AG04450 (cell line): ENCODE measurements at regions not wholly inside any gene's neighbourhood (a gene's known extent, or its start where the extent isn't known, plus 50 kb on each side); places are given as distances from the start of the nearest gene placed in this dataset.

ENCODE experiments used
- CTCF ChIA-PET: fragments of 300-600, 350-600 bp; formaldehyde crosslinking; extraction: SDS; loops from one replicate; lab custom pipeline; 2022; ENCODE audit warnings: antibody characterized with exemption, inconsistent platforms; lab: Charles Lee
- POLR2A ChIA-PET: fragments of 350-600 bp; formaldehyde crosslinking; extraction: SDS; loops from one replicate; lab custom pipeline; 2021; ENCODE audit warnings: antibody characterized with exemption, inconsistent platforms; lab: Yijun Ruan, JAX
- DNase-seq: peaks from one replicate; pipeline ENCODE4 v3.0.0-alpha.2; 2011; ENCODE audit warnings: low read depth, low spot score
- H3K27ac ChIP-seq: one replicate; pipeline ENCODE4 v1.5.1; 2012; ENCODE audit warnings: low read depth, low read length, control low read depth
- H3K27me3 ChIP-seq: one replicate; pipeline ENCODE4 v1.6.0; 2012; ENCODE audit warnings: low read length; ENCODE audit not compliant: control insufficient read depth, insufficient read depth
- H3K4me3 ChIP-seq: 2 replicates; pipeline ENCODE4 v1.5.1; 2011; ENCODE audit warnings: mild to moderate bottlenecking, low read depth, low read length, control low read depth
- H3K9me3 ChIP-seq: 2 replicates; pipeline ENCODE4 v1.5.1; 2012; ENCODE audit warnings: low read length; ENCODE audit not compliant: control insufficient read depth, insufficient read depth
- TF ChIP-seq, protein P1 (sequence below): IDR thresholded peaks from 2 replicates; pipeline ENCODE4 v1.5.1; 2011; ENCODE audit warnings: low read depth, low read length, control low read depth, inconsistent platforms

DNA sequence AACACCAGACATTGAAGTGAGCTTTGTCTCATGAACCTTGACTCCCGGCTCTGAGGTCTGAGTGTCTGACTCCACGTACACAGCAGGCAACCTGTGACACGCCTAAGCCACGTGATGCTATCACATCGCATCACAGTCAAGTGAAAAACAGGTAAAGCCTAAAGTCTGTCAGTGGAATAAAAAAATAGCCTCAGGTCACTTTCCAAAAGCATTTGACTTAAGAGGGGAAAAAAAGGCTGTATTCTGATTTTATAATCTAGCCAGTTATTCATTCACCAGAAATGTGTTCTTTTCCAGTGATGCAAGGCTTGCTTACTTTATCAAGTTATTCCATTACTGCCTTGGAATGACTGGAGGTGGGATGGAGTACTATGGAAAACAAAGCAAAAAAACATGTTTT, 163.2 kb upstream of the HMCN1 start:
- ChIA-PET POLR2A (no interaction called here), CTCF (interaction anchor here (2.2 kb wide), 1 partner anchor 25 kb away, joined by 12 read pairs; no protein-coding TSS in a partner anchor)
- Histone ChIP-seq H3K27me3 (no peaks in the 10 kb centered on the region), H3K9me3 (no peaks in the 10 kb centered on the region), H3K27ac (no peak overlapping the region), H3K4me3 (no peak overlapping the region)
- DNase-seq, result no peak
- TF ChIP-seq, protein P1, sequence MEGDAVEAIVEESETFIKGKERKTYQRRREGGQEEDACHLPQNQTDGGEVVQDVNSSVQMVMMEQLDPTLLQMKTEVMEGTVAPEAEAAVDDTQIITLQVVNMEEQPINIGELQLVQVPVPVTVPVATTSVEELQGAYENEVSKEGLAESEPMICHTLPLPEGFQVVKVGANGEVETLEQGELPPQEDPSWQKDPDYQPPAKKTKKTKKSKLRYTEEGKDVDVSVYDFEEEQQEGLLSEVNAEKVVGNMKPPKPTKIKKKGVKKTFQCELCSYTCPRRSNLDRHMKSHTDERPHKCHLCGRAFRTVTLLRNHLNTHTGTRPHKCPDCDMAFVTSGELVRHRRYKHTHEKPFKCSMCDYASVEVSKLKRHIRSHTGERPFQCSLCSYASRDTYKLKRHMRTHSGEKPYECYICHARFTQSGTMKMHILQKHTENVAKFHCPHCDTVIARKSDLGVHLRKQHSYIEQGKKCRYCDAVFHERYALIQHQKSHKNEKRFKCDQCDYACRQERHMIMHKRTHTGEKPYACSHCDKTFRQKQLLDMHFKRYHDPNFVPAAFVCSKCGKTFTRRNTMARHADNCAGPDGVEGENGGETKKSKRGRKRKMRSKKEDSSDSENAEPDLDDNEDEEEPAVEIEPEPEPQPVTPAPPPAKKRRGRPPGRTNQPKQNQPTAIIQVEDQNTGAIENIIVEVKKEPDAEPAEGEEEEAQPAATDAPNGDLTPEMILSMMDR, result no peak

DNA sequence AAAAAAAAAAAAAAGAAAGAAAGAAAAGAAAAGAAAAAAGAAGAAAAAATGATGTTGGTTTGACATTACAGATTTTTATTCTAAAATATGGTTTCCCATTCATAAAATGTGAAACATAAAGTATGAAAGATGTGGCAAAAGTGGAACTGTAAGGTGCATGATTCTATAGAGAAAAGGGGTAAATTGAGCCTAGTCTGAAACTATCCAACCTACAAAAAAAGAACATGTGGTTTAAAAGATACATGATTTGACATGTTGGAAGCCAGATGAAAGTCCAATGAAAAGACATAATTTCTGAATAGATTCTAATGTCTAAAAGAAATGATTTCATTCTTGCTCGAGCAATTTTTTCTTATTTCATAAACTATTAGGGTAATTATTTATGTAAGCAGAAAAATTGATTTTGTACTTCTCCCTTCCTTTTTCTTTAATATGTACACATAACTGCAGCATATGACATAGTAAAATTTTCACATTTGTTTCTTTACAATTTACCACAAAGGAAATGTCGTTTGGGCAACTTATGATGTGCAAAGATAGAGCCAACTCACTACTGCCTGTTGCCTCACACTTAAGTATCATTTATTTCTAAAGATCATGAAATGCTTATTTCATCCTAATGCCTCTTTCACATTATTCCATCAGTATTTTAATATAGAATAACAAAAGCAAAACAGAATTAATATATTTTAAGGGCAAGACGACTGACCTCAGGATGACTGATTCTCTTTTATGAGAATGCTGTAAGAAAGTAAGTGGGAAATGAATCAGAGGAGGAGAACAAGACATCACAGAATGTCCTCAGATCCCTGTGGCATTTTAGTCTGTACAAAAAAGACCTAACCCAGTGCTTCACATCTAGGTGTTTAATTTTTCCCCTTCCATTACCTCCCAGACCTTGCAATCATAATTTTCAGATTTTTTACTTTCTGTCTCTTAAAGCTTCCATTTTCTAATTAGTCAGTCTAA, 165.8 kb upstream of the HMCN1 start:
- H3K27me3 ChIP-seq, result no peaks in the 10 kb centered on the region
- H3K9me3 ChIP-seq, result no peaks in the 10 kb centered on the region
- ChIA-PET POLR2A (no interaction called here), CTCF (interaction anchor here (1.1 to 1.8 kb wide), 4 partner anchors 27 to 330 kb away, joined by 3 to 7 read pairs (median 4); no protein-coding TSS in a partner anchor)
- TF ChIP-seq, protein P1, result no peak
- H3K4me3 ChIP-seq, result no peak overlapping the region
- no peak overlapping the region for H3K27ac ChIP-seq
- DNase-seq, result no peak

GRCh38 chr1:185567440-185567839, 166.8 kb upstream of the HMCN1 start:
- Histone ChIP-seq H3K9me3 (no peaks in the 10 kb centered on the region), H3K4me3 (no peak overlapping the region), H3K27ac (no peak overlapping the region), H3K27me3 (no peaks in the 10 kb centered on the region)
- POLR2A ChIA-PET, result no interaction called here
- CTCF ChIA-PET, result interaction anchor here (1.1 to 1.8 kb wide), 3 partner anchors 28 to 113 kb away, joined by 3 to 7 read pairs (median 4); no protein-coding TSS in a partner anchor
- TF ChIP-seq, protein P1, result no peak
- DNase-seq, result no peak

DNA sequence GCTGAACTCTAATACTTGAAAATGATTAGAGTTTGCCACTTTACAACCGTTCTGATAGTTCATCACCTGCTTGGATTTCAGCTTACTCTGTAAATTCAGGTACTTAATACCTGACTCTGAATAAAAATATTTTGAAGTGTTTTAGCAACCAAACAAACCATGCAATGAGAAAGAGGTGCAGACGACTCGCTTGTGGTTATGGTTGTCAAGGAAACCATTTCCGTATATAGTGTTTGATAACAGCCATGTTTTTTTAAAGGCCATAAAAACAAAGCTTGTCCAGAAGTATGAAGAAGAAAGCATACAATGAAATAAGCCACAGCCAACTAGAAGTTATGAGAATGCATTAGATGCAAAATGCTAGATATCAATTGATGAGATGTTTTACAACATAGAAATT, 167.2 kb upstream of the HMCN1 start:
- ChIA-PET POLR2A (no interaction called here), CTCF (interaction anchor here (0.9 to 1.8 kb wide), 4 partner anchors 29 to 114 kb away, joined by 3 to 7 read pairs (median 5); no protein-coding TSS in a partner anchor)
- no peaks in the 10 kb centered on the region for H3K27me3 ChIP-seq
- TF ChIP-seq, protein P1, result no peak
- DNase-seq, result no peak
- H3K4me3 ChIP-seq, result no peak overlapping the region
- H3K9me3 ChIP-seq, result no peaks in the 10 kb centered on the region
- no peak overlapping the region for H3K27ac ChIP-seq

DNA sequence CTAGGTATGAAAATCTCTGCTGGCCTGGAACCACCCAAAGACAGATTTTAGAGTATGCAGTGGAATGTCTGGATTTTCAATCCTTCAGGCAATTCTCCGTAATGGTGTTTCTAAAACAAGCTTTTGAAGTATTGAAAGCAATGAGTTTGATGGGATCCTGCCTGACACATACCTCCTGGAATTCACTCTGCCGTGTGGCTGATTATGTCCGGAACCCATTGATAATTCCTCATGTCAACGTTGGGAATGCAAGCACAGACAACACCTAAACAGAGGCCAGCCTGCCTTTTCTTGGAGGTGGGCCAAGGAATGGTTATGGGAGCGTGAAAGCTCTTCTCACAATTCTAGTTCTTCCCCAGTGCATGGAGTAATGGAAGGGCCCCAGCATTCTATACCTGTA, 168.9 kb upstream of the HMCN1 start:
- H3K27ac ChIP-seq, result no peak overlapping the region
- POLR2A ChIA-PET, result interaction anchor here (0.8 to 1.0 kb wide), 2 partner anchors 248 to 325 kb away, joined by 3 to 5 read pairs; partner anchors contain the start of gene IVNS1ABP
- H3K27me3 ChIP-seq, result no peaks in the 10 kb centered on the region
- H3K4me3 ChIP-seq, result no peak overlapping the region
- H3K9me3 ChIP-seq, result no peaks in the 10 kb centered on the region
- TF ChIP-seq, protein P1, result no peak
- DNase-seq, result peak; percentile 55
- CTCF ChIA-PET, result interaction anchor here (1.0 to 2.2 kb wide), 4 partner anchors 21 to 395 kb away, joined by 3 to 9 read pairs (median 4); no protein-coding TSS in a partner anchor
